ENCODE measurements at regions not wholly inside any gene's neighbourhood (a gene's known extent, or its start where the extent isn't known, plus 50 kb on each side); places are given as distances from the start of the nearest gene placed in this dataset.

DNA sequence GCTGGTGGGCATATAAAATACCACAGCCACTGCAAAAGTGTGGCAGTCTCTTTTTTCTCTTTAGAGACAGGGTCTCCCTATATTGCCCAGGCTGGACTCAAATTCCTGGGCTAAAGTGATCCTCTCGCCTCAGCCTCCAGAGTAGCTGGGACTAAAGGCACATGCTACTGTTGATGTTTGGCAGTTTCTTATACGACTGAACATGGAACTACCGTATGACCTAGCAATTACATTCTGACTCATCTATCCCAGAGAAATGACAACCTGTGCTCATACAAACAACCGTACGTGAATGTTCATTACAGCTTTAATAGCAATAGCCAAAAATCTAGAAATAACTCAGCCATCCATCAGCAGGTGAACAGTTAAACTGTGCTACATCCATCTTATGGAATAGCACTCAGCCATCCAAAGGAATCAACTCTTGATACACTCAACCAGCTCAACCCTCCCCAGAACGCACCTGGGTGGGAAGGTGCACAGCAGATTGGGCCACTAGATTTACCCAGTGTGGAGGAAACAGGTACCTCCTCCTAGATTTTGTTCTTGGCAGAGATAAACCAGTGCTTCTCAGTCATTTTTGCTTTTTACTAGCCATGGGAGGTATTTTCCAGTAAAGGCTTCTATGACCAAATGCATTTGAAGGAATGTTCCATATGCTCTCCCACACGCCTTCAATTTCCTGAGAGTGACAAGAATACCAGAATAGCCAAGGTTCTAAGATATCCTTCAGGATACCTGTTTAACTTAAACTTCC, 130.5 kb downstream of the MED15 start:
- ChIA-PET POLR2A (no interaction called here), CTCF (no interaction called here)

DNA sequence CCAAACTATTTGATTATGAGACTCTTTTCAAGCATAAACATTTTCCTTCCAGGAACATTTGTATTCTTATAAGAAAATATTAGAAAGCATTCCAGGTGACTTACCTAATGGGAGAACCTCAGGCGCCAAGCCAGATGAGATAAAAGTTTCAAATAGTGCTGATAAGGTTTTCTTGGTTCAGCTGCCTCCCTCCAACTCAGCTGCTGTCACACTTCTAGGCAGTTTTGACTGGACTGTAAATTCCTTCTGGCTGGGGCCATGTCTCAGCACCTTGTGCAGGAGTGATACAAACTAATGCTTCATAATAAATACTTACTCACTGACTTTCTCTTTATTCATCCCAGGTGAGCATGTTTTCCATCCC, 131.1 kb downstream of the MED15 start:
- CTCF ChIA-PET, result no interaction called here
- POLR2A ChIA-PET, result no interaction called here

DNA sequence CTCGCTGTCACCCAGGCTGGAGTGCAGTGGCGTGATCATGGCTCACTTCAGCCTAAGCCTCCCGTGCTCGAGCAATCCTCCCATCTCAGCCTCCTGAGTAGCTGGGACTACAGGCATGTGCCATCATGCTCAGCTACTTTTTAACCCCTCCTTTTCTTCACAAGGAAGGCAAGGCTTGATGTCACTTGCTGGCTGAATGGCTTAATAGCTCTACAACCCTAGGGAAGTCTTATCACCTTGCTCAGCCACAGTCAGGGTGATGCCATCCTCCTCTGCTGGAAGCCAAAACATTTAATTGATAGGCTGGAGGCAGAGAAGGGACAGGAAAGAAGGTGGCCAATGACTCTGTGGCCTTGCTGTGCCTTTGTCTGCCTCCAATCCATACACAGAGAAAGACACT, 131.9 kb downstream of the MED15 start:
- ChIA-PET POLR2A (no interaction called here), CTCF (interaction anchor here (0.5 kb wide), 1 partner anchor 93 kb away, joined by 3 read pairs; no protein-coding TSS in a partner anchor)

DNA sequence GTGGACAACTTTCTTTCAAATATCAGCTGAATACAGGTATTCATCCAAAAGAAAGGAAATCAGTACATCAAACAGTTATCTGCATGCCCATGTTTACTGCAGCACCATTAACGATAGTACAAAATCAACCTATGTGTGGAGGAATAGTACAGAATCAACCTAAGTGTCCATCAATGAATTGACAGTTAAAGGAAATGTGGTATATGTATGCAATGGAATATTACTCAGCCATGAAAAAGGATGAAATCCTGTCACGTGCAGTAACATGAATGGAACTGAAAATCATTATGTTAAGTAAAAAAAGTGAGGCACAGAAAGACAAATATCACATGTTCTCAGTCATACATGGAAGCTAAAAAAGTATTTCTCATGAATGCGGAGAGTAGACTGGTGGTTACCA, 132.3 kb downstream of the MED15 start:
- ChIA-PET CTCF (no interaction called here), POLR2A (no interaction called here)

DNA sequence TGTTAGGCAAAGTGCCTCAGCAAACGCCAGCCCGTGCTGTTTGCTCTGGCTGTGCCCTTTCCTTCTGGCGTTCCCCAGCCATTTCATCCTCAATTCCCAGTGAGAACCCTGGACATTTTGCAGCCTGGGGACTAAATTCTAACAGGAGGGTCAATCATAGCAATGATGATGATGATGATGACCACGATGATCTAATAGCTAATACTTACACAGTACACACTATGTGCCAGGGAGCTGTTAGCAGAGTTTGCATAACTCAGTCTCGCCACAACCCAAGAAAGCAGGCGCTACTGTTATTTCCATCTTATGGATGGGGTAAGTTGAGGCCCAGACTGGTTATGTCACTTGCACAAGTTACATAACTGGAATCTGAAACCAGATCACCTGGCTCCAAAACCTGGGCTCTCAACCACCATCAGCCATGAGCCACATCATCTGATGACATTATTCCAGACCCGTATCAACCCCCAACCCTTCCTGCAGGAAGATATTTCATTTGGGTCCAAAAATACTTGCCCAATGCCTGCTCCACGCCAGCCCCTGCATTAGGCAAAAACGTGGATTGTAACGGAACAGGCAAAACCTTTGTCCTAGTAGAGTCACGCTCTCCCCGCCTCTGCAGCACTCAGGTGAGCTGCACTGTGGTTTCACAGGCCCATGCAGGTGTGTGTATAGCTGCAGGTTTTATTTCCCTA, 132.6 kb upstream of the SERPIND1 start:
- CTCF ChIA-PET, result no interaction called here
- POLR2A ChIA-PET, result interaction anchor here (0.6 kb wide), 1 partner anchor 1201 kb away, joined by 4 read pairs; no protein-coding TSS in a partner anchor

DNA sequence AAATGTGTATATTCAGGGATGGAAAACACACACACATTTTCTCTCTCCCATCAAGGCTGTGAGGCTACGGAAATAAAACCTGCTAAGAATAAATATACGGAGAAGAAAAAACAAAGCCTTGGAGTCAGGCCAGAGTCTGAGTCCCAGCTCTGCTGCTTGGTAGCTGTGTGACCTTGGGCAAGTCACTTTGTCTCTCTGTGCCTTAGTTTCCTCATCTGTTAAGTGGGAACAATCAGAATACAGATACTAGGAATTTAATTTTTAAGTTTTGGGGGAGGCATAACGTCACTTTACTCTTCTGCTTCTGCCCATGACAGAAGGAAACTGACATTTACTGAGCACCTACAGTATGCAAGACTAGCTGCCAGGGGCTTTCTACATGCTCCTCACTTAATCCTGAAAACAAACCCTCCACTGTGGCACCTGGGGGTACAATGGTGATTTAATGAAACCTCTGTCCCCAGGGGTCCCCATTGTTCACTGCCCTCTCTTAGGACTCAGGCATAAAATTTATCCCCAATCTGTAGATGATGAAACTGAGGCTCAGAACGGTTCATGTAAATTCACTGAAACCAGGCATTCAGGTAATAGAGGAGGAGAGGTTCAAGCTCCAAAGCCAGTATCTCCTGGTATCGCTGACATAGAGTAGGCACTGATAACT, 131.9 kb upstream of the SERPIND1 start:
- ChIA-PET CTCF (no interaction called here), POLR2A (no interaction called here)

DNA sequence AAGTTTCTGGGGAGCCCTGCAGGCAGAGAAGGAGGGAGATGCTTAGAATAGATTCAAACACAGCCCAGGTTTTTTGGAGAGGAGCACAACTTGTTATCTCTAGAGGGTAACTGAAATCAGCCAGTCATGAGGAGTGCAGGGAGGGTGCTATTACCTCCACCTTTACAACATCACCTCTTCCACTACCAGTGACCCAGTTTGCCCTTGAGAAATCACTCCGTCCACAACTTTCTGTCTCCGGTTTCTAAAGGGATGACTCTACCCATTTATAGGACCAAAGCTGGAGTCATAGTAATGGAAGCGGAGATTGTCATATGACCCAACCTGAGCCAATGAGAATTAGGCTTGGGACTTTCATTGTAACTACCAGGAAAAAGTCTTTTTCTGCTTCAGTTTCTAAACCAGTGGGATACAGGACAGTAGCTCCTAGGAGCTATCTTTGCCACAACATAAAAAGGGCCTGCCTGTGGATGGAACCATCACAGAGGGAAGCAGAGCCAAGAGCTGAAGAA, 131.2 kb upstream of the SERPIND1 start:
- POLR2A ChIA-PET, result no interaction called here
- CTCF ChIA-PET, result no interaction called here

DNA sequence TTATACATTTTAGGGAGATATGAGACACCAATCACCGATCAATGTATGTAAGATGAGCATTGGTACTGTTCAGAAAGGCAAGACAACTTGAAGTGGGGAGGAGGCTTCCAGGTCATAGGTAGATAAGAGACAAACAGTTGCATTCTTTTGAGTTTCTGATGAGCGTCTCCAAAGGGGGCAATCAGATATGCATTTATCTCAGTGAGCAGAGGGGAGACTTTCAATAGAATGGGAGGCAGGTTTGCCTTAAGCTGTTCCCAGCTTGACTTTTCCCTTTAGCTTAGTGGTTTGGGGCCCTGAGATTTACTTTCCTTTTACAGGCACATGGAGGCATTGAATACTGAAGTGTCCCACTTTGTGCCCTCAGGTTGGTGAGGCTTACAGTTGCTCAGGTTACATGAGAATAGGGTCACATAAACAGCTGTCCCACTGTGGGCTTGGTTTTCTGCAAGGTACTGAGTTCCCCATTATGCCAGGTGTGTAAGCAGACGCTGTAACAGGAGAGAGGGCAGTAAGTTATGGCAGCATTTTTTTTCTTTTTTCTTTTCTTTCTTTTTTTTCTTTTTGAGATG, 129.8 kb upstream of the SERPIND1 start:
- POLR2A ChIA-PET, result no interaction called here
- CTCF ChIA-PET, result no interaction called here

DNA sequence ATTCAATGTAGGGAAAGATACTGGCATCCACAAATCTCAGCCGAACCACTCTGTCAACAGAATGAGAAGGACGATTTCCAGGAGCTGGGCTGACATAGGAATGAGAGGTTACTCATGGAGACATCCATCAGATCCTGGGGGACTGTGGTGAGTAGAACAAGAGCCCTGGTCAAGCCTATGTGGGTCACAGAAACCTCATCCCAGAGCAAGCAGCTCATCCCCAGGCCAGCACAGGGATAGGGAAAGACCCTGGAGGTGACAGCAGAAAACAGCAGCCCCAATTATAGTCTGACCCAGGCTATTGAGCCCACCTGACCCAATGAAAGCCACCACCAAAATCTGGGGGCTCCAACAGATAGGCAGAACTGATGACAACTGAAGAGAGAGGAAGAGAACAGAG, 128.0 kb upstream of the SERPIND1 start:
- ChIA-PET POLR2A (no interaction called here), CTCF (interaction anchor here (0.6 kb wide), 1 partner anchor 167 kb away, joined by 4 read pairs; no protein-coding TSS in a partner anchor)

DNA sequence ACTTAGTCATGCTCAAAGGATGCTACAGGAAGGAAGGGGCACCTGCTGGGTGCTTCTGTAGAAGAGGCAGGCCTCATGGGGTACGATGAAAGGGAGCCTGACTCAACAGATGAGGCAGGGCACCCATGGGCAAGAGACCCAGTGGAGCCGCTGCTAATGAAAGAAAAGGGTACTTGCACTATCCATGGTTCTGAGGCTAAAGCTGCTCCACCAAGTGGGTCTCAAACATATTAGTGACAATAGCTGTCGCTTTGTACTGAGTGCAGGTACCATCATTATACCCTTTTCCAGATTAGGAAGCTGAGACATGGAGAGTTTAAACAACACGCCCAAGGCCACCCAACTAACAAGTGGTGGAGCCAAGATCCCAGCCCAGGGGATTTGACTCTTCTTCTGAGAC, 127.5 kb upstream of the SERPIND1 start:
- CTCF ChIA-PET, result interaction anchor here (0.6 kb wide), 1 partner anchor 168 kb away, joined by 4 read pairs; no protein-coding TSS in a partner anchor

DNA sequence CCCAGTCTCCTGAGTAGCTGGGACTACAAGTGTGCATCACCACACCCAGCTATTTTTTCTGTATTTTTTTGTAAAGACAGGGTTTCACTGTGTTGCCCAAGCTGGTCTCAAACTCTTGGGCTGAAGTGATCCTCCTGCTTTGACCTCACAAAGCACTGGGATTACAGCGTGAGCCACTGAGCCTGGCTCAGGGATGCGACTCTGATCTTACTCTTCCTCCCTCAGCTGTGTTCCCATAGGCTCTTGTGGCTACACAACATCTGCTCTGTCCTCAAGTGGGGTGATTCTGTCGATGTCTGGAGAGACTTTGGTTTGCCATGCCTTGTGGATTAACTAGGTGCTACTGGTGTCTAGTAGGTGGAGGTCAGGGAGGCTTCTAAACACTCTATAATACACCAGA, 127.0 kb upstream of the SERPIND1 start:
- POLR2A ChIA-PET, result interaction anchor here (0.5 kb wide), 1 partner anchor 1373 kb away, joined by 3 read pairs; no protein-coding TSS in a partner anchor
- CTCF ChIA-PET, result no interaction called here

More for the DNA sequence above, 127.5 kb upstream of the SERPIND1 start:
- POLR2A ChIA-PET, result interaction anchor here (0.5 kb wide), 1 partner anchor 1372 kb away, joined by 3 read pairs; no protein-coding TSS in a partner anchor

DNA sequence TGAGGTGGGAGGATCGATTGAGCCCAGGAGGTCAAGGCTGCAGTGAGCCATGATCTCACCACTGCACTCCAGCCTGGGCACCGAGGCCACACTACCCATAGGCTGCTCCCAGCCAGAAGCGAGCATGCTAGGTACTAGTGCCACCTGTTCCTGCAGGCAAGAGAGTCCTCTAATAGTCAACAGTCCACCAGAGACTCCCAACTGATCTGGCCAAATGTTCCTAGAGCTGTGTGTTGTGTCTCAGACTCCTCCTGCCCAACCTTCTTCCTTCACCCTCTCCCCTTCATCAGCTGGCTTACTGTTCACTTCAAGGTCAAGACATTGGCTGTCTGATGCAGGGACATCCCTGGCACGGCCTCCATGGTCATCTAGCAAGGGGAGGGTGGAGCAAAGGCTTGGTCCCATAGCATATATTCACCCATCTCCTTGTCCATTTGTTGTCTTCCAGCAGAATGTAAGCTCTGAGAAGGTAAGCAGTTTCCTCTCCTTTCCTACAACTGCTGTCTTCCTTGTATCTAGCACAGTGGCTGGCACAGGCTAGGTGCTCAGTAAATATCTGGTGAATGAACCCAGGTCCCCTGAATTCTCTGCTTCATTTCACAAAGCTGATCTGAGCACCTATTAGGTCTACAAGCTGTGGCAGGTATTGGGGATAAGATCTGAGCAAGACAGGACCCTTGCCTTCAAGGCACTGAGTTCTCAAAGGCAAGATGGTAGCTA, 126.2 kb upstream of the SERPIND1 start:
- ChIA-PET CTCF (no interaction called here), POLR2A (no interaction called here)

DNA sequence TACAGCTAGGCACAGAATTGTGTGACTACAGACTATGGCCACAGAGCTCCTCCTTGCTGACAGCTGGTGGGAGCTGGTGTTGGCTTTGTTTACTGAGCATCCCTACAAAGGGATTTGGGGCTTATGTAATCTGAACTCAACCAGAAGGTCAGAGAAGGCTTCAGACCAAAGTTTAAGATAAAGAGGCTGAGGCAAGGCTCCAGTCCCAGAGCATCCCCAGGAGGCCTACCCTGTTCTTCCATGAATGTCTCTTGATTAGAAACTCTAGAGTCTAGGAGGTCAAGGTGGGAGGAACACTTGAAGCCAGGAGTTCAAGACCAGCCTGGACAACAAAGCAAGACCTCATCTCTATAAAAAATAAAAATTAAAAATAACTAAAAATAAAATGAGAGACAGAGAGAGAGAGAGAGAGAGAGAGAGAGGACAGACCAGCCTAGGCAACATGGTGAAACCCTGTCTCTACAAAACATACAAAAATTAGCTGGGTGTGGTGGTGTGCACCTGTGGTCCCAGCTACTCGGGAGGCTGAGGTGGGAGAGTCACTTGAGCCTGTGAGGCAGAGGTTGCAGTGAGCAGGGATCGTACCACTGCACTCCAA, 125.5 kb upstream of the SERPIND1 start:
- POLR2A ChIA-PET, result no interaction called here
- CTCF ChIA-PET, result no interaction called here

DNA sequence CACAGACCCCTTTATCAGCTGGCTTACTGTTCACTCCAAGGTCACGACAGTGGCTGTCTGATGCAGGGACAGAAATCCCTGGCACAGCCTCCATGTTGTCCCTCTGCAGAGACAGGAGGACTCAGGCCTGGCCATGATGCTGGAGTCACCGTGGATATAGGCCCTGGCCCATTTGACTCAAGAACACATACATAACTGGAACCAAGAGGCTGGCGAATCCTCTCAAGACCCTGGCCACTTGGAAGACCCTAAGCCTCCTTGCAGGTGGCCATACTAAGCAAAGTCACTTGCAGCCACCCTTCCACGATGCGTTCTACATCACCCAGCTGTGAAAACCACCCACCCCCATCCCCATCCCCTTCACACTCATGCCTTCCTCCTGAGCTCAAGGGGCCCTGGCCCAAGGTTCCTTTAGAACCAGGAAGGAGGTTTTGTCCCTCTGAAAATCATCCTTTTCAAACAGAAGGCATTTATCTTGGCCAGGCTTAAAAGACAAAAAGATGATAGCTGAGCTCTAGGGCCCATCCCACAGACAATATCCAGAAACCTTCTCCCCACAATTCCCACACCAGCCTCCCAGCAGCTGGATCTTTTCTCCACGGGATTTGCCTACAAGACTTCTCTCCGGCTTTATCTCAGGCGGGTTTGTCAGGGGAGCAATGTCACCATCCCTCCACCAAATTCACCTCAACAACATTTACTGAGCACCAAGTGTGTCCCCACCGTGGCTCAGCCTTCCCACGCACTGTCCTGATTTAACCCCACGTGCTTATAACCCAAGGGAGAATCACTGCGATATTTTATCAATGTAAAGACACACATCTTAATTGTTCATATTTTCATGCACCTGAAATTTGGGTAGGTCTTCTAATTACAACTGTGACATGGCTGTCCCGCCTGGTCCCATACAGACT, 123.4 kb upstream of the SERPIND1 start:
- ChIA-PET CTCF (interaction anchor here (0.6 kb wide), 1 partner anchor 48 kb away, joined by 3 read pairs; no protein-coding TSS in a partner anchor), POLR2A (no interaction called here)

DNA sequence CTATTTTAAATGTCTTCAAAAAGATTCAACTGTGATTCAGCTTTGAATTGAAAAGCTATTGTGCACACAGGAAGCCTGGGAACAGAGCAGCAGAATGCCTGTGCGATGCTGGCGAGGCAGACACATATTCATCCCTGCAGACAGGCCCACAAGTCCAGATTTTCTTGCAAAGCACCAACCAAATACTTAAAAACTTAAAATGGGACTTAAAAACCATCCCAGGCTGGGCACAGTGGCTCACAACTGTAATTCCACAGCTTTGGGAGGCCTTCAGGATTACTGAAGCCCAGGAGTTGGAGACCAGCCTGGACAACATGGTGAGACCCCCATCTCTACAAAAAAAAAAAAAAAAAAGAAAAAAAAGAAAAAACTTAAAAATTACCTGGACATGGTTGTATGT, 122.6 kb upstream of the SERPIND1 start:
- ChIA-PET POLR2A (no interaction called here), CTCF (no interaction called here)

DNA sequence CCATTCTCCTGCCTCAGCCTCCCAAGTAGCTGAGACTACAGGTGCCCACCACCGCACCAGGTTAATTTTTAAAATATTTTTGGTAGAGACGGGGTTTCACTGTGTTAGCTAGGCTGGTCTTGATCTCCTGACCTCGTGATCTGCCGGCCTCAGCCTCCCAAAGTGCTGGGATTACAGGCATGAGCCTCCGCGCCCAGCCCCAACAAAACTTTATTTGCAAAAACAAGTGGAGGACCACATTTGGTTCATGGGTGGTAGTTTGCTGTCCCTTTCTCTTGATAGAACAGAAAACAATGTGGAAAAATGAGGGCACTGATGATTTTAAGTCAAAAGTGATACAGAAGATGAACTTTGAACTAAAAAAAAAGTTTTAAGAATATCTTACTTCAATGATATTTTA, 121.8 kb upstream of the SERPIND1 start:
- POLR2A ChIA-PET, result no interaction called here
- CTCF ChIA-PET, result no interaction called here

DNA sequence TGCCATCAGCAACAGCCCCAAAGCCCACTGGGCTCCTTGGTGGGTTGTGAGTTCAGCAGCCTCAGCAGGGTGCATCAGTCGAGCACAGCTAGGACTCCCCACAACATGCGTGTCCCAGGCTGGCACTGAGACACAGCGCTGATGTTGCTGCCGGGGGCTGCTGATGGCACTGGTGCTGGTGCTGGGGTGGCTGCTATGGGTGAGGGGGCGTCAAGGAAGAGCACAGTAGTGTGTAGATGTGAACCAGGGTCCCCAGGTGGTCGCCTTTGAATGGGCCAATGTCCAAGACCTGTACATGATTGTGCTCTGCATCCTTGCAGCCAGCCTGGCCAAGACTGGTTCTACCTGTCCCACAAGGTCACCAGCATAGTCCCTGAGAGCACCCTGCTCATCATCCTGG, 121.3 kb upstream of the SERPIND1 start:
- ChIA-PET POLR2A (no interaction called here), CTCF (no interaction called here)

DNA sequence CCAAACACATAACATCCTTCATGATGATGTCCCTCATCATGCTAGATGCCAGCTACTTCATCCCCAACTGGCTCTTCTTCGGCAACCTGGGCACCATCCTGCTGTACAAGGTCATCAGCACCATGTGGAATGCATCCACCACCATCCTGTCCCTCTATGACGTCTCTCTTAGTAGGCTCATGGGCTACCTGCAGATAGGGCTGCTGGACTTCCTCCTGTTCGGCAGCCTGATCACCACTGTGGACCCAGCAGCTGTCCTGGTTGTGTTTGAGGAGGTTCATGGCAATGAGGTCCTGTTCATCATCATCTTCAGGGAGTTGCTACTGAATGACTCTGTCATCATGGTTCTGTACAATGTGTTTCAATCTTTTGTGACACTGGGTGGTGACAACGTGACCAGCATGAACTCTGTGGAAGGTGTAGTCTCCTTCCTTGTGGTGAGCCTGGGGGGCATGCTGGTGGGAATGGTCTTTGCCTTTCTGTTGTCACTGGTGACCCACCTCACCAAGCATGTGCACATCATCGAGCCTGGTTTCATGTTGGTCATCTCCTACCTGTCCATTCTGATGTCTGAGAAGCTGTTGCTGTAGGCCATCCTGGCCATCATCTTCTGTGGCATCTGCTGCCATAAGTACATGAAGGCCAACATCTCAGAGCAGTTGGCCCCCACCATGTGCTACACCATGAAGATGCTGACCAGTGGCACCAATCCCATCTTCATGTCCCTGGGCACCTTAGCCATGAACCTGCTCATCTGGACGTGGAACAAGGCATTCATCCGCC, 120.7 kb upstream of the SERPIND1 start:
- ChIA-PET POLR2A (no interaction called here), CTCF (no interaction called here)

Data from activated CD8-positive, alpha-beta memory T cell treated with anti-CD3 and anti-CD28 coated beads for 36 hours (primary cell).